Heart left ventricle (tissue), 16 donors: ENCODE measurements at regions not wholly inside any gene's neighbourhood (a gene's known extent, or its start where the extent isn't known, plus 50 kb on each side); places are given as distances from the start of the nearest gene placed in this dataset.

Experiments
- ATAC-seq, 4 donors: fragments of 200-7000 bp; cut with Tn5 transposase; one replicate each; pipeline ENCODE4 v1.9.1; 2020 to 2022; ENCODE audit warnings: moderate library complexity in 4 of 4, mild to moderate bottlenecking in 3 of 4, moderate number of reproducible peaks in 1 of 4
- DNase-seq, 5 donors: peaks; one replicate each; pipeline ENCODE4 v3.0.0-alpha.2; 2020
- H3K27ac ChIP-seq, 12 donors: fragments of 200-600 bp; sonication (generic) in 4 of 12; one replicate each; pipeline versions ENCODE4 v1.5.0 to v1.8.0; 2016 to 2022; ENCODE audit warnings: mild to moderate bottlenecking in 2 of 12
- H3K27me3 ChIP-seq, 9 donors: fragments of 200-600 bp; sonication (generic) in 2 of 9; one replicate each; pipeline versions ENCODE4 v1.5.1 to v1.8.0; 2016 to 2022; ENCODE audit warnings: mild to moderate bottlenecking in 3 of 9
- H3K36me3 ChIP-seq, 9 donors: fragments of 200-600 bp; sonication (generic) in 2 of 9; one replicate each; pipeline versions ENCODE4 v1.5.0 to v1.8.0; 2018 to 2022; ENCODE audit warnings: mild to moderate bottlenecking in 2 of 9
- H3K4me1 ChIP-seq, 12 donors: fragments of 200-600 bp; sonication (generic) in 4 of 12; one replicate each; pipeline versions ENCODE4 v1.5.0 to v1.8.0; 2016 to 2022; ENCODE audit warnings: mild to moderate bottlenecking in 3 of 12
- H3K4me3 ChIP-seq, 12 donors: fragments of 200-600 bp; sonication (generic) in 4 of 12; one replicate each; pipeline versions ENCODE4 v1.5.0 to v1.8.0; 2017 to 2022; ENCODE audit warnings: mild to moderate bottlenecking in 9 of 12, moderate library complexity in 4 of 12
- H3K9me3 ChIP-seq, 12 donors: fragments of 200-600 bp; sonication (generic) in 4 of 12; one replicate each; pipeline versions ENCODE4 v1.5.0 to v1.8.0; 2016 to 2022; ENCODE audit warnings: mild to moderate bottlenecking in 1 of 12
- POLR2A ChIP-seq, 2 donors: fragments of 450-650 bp; IDR thresholded peaks; one replicate each; pipeline ENCODE4 v1.6.1; 2017; ENCODE audit warnings: antibody characterized with exemption in 2 of 2, mild to moderate bottlenecking in 2 of 2, moderate library complexity in 2 of 2
- WGBS, 4 donors: extraction: QIAGEN DNeasy Blood & Tissue Kit in 2 of 4; methylation state at CpG; one replicate each; pipeline versions ENCODE4 v1.1.5 to v1.1.7; 2013 to 2018; 5-methylcytosine and 5-hydroxymethylcytosine counted together
- intact Hi-C, 10 donors: fragments of 100-400 bp; cut with DNase I; formaldehyde crosslinking; loops; one replicate each; pipeline versions ENCODE4 v1.11.1 to v1.14.2; 2022
- TF ChIP-seq, protein P1 (sequence below), 12 donors: fragments of 200-600 bp; sonication (generic) in 4 of 12; IDR thresholded peaks; one replicate each; pipeline versions ENCODE4 v1.5.0 to v1.8.0; 2018 to 2022; ENCODE audit warnings: antibody characterized with exemption in 12 of 12, mild to moderate bottlenecking in 5 of 12
- donor health status: ischemic (EF 13 %, LVEDD 7.1; RV severe dilation, severe dysfunction).
- donor health status: healthy with polysubstance abuse.
- donor health status: DM: no; HTN: yes; CAD: no.
- donor health status: DM: no; HTN: no; CAD: no.
- donor health status: ischemic (EF 25% LVEDD 6.9; RV normal size, moderate dysfunction).
- donor health status: ischemic (EF 25% LVEDD 5.7; RV mildly dilated, moderate dysfunction).
- donor health status: healthy.
- donor health status: DM: yes; HTN: yes; CAD: no.
- donor health status: ischemic (EF 35%, LVEDD 5.7; RV mildly dilated, moderate dysfunction).
- donor health status: nonischemic (EF 11% LVEDD 7.7; RV severe dilation, severe dysfunction).
- donor health status: DM: yes; HTN: yes; CAD: no.
- donor health status: PGD.
- donor health status: ischemic (EF 29% LVEDD 5.4; RV normal size, mild dysfunction).
- donor health status: nonischemic (EF 23%, LVEDD 6.1; RV moderate dilation, normal function).

DNA sequence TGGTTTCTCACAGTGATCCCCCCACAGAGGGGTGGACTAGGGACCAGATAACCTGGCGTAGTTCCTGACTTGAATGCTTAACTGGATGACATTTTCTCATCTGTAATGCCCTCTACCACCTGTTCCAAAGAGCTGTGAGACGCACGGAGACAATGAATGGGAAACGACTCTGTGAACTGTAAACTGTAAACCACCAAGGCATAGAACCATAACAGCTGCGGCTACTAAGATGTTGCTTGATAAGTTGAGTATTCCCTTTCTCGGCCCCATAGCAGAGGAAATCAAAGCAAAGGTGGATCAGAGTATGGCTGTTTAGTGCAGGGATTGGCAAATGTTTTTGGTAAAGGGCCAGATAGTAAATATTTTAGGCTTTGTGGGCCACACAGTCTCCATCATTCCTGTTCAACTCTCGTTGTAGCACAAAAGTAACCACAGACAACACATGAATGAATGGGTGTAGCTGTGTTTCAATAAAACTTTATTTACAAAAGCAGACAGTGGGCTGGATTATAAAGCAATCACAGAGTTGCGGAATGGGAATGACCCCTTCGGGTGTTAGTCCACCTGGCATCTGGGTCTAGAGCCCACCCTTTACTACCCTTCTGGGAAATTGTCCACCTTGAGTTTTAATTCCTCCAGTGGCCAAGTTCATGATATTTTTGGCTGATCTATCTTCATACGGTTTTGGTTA lies 315.2 kb downstream of the RPS6KC1 start:
- Histone ChIP-seq H3K4me1 (no peaks in the 10 kb centered on the region), H3K4me3 (no peak overlapping the region), H3K27ac (no peak overlapping the region), H3K27me3 (peaks cover 0 to 5% (median 0%) of the 10 kb centered on the region in 9 donors), H3K36me3 (no peaks in the 10 kb centered on the region), H3K9me3 (peaks cover 0 to 6% (median 0%) of the 10 kb centered on the region in 12 donors)
- WGBS, 4 donors: 84 to 92% (median 88%) methylated on average over 10 of the region's 10 CpGs
- no peak for DNase-seq
- no peak for TF ChIP-seq POLR2A (IDR thresholded peaks at IDR 0.05)
- TF ChIP-seq, protein P1, sequence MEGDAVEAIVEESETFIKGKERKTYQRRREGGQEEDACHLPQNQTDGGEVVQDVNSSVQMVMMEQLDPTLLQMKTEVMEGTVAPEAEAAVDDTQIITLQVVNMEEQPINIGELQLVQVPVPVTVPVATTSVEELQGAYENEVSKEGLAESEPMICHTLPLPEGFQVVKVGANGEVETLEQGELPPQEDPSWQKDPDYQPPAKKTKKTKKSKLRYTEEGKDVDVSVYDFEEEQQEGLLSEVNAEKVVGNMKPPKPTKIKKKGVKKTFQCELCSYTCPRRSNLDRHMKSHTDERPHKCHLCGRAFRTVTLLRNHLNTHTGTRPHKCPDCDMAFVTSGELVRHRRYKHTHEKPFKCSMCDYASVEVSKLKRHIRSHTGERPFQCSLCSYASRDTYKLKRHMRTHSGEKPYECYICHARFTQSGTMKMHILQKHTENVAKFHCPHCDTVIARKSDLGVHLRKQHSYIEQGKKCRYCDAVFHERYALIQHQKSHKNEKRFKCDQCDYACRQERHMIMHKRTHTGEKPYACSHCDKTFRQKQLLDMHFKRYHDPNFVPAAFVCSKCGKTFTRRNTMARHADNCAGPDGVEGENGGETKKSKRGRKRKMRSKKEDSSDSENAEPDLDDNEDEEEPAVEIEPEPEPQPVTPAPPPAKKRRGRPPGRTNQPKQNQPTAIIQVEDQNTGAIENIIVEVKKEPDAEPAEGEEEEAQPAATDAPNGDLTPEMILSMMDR (IDR thresholded peaks at IDR 0.05): no peak
- ATAC-seq: no peak
- intact Hi-C loops: loop anchor here in 1 of 10 donors (10.0 kb wide), 1 partner anchor 59 kb away; no protein-coding TSS in a partner anchor

DNA sequence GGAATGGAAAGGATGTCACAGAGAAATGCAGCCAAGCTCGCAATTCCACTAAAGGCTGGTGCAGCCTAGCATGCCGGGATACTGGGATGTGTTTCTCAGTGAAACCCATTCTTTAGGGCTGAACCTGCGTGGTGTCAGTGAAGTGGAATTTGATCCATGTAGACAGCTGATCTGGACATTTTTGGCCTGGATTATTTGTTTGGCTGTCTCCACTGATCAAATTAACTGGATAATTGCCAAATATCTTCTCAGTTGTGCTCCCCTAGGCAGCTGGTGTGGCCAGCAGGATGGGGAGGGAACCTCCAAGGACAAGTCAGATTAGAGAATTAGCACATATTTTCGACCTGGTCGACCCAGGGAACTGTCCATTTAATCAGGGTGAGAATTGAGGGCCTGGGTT lies 318.4 kb downstream of the RPS6KC1 start:
- DNase-seq: no peak
- no peak for TF ChIP-seq POLR2A (IDR thresholded peaks at IDR 0.05)
- TF ChIP-seq, protein P1 (IDR thresholded peaks at IDR 0.05): no peak
- H3K27ac ChIP-seq: no peak overlapping the region
- H3K36me3 ChIP-seq: no peaks in the 10 kb centered on the region
- no peak overlapping the region for H3K4me3 ChIP-seq
- WGBS, 4 donors: 72 to 81% (median 72%) methylated on average over 5 of the region's 5 CpGs
- H3K27me3 ChIP-seq: no peaks in the 10 kb centered on the region
- H3K4me1 ChIP-seq: no peaks in the 10 kb centered on the region
- intact Hi-C loops: loop anchor here in 1 of 10 donors (10.0 kb wide), 1 partner anchor 55 kb away; no protein-coding TSS in a partner anchor
- no peaks in the 10 kb centered on the region for H3K9me3 ChIP-seq
- ATAC-seq: no peak

DNA sequence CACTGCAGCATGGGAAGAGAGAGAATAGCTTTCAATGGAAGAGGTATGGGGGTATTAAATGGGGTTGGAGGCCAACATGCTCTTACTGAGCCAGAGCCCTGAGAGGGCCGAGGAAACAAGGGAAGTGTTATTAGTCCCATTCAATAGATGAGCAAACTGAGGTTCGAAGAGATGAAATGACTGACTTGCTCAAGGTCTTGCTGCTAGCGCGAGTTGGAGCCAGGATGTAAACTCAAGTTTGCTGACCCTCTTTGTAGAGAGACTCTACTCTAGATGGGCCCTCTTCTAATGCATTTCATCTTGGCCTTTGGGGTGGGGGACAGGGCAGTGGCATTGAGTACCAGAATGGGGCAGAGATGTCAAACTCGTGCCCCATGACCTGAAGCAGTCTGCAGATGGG lies 319.5 kb downstream of the RPS6KC1 start:
- Histone ChIP-seq H3K4me1 (no peaks in the 10 kb centered on the region), H3K27me3 (no peaks in the 10 kb centered on the region), H3K9me3 (no peaks in the 10 kb centered on the region), H3K27ac (no peak overlapping the region), H3K4me3 (no peak overlapping the region), H3K36me3 (no peaks in the 10 kb centered on the region)
- 81 to 95% (median 88%) methylated on average over 5 of the region's 5 CpGs for WGBS, 4 donors
- intact Hi-C loops: loop anchor here (5.0 to 10.0 kb wide), 6 partner anchors 126 to 757 kb away; partner anchors contain the start of gene PROX1 (in 3 of the 10)
- ATAC-seq (no peak), DNase-seq (no peak)
- TF ChIP-seq POLR2A (IDR thresholded peaks at IDR 0.05): no peak
- TF ChIP-seq, protein P1 (IDR thresholded peaks at IDR 0.05): no peak

DNA sequence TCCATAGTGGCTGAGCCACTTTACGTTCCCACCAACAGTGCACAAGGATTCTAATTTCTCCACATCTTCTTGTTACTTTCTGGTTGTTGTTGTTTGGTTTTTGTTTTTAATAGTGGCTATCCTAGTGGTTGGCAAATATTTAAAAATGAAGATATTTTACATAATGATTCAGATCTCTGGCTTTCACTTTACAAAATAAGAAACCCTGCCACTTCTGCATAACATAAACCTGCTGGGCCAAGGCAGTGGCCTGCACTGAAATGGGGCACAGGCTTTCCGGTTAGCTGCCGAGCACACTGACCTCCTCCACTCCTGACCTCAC lies 320.4 kb downstream of the RPS6KC1 start:
- H3K4me3 ChIP-seq: no peak overlapping the region
- no peaks in the 10 kb centered on the region for H3K27me3 ChIP-seq
- TF ChIP-seq POLR2A (IDR thresholded peaks at IDR 0.05): no peak
- TF ChIP-seq, protein P1 (IDR thresholded peaks at IDR 0.05): no peak
- intact Hi-C loops: loop anchor here (5.0 to 10.0 kb wide), 6 partner anchors 127 to 756 kb away; partner anchors contain the start of gene PROX1 (in 3 of the 10)
- H3K4me1 ChIP-seq: no peaks in the 10 kb centered on the region
- 91 to 93% (median 92%) methylated on average over 3 of the region's 3 CpGs for WGBS, 4 donors
- ATAC-seq (no peak), DNase-seq (no peak)
- H3K36me3 ChIP-seq: no peaks in the 10 kb centered on the region
- no peaks in the 10 kb centered on the region for H3K9me3 ChIP-seq
- H3K27ac ChIP-seq: no peak overlapping the region
